Progenitor cell of endocrine pancreas (in vitro differentiated cells): ENCODE measurements at regions not wholly inside any gene's neighbourhood (a gene's known extent, or its start where the extent isn't known, plus 50 kb on each side); places are given as distances from the start of the nearest gene placed in this dataset.

Experiments
- DNase-seq: peaks from one replicate; pipeline ENCODE4 v3.0.0; 2021; ENCODE audit warnings: low spot score; ENCODE audit not compliant: unreplicated experiment
- H3K27ac Mint-ChIP-seq: 2 replicates; pipeline ENCODE4 v1.8.0; 2021; ENCODE audit warnings: mild to moderate bottlenecking, moderate library complexity, mixed read lengths
- H3K27me3 Mint-ChIP-seq: 2 replicates; pipeline ENCODE4 v1.8.0; 2021; ENCODE audit warnings: mixed read lengths
- H3K36me3 Mint-ChIP-seq: 2 replicates; pipeline ENCODE4 v1.8.0; 2022; ENCODE audit warnings: mixed read lengths; ENCODE audit not compliant: insufficient read depth
- H3K4me1 Mint-ChIP-seq: 2 replicates; pipeline ENCODE4 v1.8.0; 2021; ENCODE audit warnings: low read depth, mixed read lengths
- H3K4me3 Mint-ChIP-seq: 2 replicates; pipeline ENCODE4 v1.8.0; 2021; ENCODE audit warnings: low read depth, mild to moderate bottlenecking, moderate library complexity, mixed read lengths
- H3K9me3 Mint-ChIP-seq: 2 replicates; pipeline ENCODE4 v1.8.0; 2021; ENCODE audit warnings: low read depth, mixed read lengths
- TF ChIP-seq, protein P1 (sequence below): fragments of 200-600 bp; sonication (generic); IDR thresholded peaks from one replicate; pipeline ENCODE4 v1.5.0; 2021; ENCODE audit warnings: antibody characterized with exemption, mild to moderate bottlenecking; ENCODE audit not compliant: unreplicated experiment

DNA sequence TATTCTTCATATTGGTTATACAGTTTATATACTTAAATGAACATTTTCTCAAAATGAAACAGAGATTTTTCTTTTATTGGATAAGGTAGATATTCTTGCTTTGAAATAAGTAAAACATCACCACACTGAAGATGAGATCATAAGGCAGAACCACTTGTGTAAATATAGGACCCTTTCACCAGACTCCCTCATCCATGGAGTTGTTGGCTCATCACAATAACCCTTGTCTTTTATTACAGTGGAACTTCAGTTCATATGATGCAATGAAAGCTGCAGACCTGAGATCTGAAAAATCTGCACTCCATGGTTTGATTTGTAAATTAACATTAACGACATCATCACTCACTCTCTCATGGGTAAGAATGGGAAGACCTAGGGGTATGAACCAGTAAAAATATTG, 51.9 kb upstream of the DBX2 start:
- Mint-ChIP-seq H3K4me3 (no peak overlapping the region), H3K27ac (no peak overlapping the region), H3K9me3 (no peaks in the 10 kb centered on the region)

GRCh38 chr12:45105996-45106395, 55.1 kb upstream of the DBX2 start:
- peaks cover 7% of the 10 kb centered on the region for H3K4me1 Mint-ChIP-seq
- H3K27me3 Mint-ChIP-seq, result no peaks in the 10 kb centered on the region
- no peak overlapping the region for H3K4me3 Mint-ChIP-seq
- TF ChIP-seq, protein P1, sequence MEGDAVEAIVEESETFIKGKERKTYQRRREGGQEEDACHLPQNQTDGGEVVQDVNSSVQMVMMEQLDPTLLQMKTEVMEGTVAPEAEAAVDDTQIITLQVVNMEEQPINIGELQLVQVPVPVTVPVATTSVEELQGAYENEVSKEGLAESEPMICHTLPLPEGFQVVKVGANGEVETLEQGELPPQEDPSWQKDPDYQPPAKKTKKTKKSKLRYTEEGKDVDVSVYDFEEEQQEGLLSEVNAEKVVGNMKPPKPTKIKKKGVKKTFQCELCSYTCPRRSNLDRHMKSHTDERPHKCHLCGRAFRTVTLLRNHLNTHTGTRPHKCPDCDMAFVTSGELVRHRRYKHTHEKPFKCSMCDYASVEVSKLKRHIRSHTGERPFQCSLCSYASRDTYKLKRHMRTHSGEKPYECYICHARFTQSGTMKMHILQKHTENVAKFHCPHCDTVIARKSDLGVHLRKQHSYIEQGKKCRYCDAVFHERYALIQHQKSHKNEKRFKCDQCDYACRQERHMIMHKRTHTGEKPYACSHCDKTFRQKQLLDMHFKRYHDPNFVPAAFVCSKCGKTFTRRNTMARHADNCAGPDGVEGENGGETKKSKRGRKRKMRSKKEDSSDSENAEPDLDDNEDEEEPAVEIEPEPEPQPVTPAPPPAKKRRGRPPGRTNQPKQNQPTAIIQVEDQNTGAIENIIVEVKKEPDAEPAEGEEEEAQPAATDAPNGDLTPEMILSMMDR, result no peak
- H3K9me3 Mint-ChIP-seq, result peaks cover 3% of the 10 kb centered on the region
- no peak for DNase-seq
- H3K36me3 Mint-ChIP-seq, result no peaks in the 10 kb centered on the region
- no peak overlapping the region for H3K27ac Mint-ChIP-seq

More for the DNA sequence above, 51.9 kb upstream of the DBX2 start:
- peaks cover 3% of the 10 kb centered on the region for H3K27me3 Mint-ChIP-seq
- no peaks in the 10 kb centered on the region for H3K4me1 Mint-ChIP-seq
- H3K36me3 Mint-ChIP-seq, result no peaks in the 10 kb centered on the region
- TF ChIP-seq, protein P1, result no peak
- no peak for DNase-seq

DNA sequence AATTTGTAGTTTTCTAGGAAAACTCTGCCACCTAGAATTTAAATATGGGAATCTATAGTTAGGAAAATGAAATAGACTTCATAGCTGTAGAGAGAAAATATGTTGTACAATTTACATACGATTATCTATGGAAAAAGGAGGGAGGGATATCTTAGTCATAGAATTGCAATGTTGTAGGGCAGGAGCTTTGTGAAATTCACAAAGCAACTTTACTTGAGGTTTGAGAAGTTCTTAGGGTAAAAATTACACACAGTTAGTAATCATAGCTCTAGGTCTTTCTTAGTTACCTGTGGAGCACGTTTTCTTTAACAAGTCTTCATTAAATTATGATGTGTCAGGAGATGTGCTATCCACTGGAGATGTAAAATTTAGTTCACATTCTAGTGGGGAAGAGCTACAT, 61.4 kb upstream of the DBX2 start:
- H3K27me3 Mint-ChIP-seq, result no peaks in the 10 kb centered on the region
- no peak overlapping the region for H3K27ac Mint-ChIP-seq
- no peaks in the 10 kb centered on the region for H3K36me3 Mint-ChIP-seq
- TF ChIP-seq, protein P1, result no peak
- H3K9me3 Mint-ChIP-seq, result peaks cover 3% of the 10 kb centered on the region
- peaks cover 7% of the 10 kb centered on the region for H3K4me1 Mint-ChIP-seq
- DNase-seq, result no peak
- no peak overlapping the region for H3K4me3 Mint-ChIP-seq

DNA sequence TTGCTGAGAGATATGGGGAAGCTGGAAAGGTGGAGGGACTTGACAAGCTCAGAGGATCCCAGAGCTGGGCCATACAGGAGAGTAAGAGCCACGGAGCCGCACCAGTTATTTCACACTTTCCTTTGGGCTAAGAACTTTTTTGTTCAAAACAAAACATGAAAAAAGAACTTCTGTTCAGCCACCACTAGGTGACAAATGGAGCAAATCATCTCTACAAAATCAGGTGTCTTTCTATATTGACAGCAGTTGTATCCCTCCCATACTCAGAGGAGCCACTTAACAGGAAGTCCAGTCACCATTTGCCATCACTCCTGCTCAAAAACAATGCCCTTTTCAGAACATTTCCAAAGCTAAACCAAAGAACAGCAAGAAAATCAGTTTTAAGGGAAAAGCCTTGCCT, 70.3 kb upstream of the DBX2 start:
- TF ChIP-seq, protein P1, result peak; percentile 14
- no peak for DNase-seq
- H3K27ac Mint-ChIP-seq, result no peak overlapping the region
- no peaks in the 10 kb centered on the region for H3K9me3 Mint-ChIP-seq
- no peak overlapping the region for H3K4me3 Mint-ChIP-seq
- H3K27me3 Mint-ChIP-seq, result peaks cover 7% of the 10 kb centered on the region
- H3K4me1 Mint-ChIP-seq, result peaks cover 3% of the 10 kb centered on the region
- no peaks in the 10 kb centered on the region for H3K36me3 Mint-ChIP-seq

DNA sequence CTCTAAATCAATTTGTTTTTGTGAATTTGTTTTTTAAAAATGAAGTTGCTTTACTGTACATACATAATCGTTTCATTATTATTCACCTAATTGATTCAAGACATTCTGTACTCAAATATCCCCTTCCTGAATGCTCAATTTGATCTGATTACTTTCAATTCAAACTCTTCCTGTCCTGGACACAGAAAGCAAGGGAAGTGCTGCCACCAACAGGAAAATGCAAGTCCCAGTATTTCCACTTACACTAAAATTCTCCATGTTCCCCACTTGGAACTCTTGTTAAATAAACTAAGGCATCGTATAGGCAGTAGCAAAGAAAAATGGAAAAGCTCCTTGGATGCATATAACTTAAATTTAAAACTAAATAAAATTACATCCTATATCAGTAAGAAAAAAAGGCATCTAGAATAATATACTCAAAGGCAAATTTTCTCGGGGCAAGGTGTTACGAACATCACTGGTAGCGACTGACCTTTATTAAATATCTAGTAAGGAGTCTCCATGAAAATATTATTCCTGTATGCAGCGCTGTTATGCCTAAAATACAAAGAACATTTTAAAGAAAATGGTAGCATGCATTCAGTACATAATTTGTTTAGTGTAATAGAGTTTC, 72.0 kb upstream of the DBX2 start:
- TF ChIP-seq, protein P1, result peak; percentile 60
- peaks cover 3% of the 10 kb centered on the region for H3K4me1 Mint-ChIP-seq
- DNase-seq, result no peak
- no peak overlapping the region for H3K27ac Mint-ChIP-seq
- H3K9me3 Mint-ChIP-seq, result no peaks in the 10 kb centered on the region
- H3K4me3 Mint-ChIP-seq, result no peak overlapping the region
- H3K27me3 Mint-ChIP-seq, result peaks cover 7% of the 10 kb centered on the region
- H3K36me3 Mint-ChIP-seq, result no peaks in the 10 kb centered on the region
